ENCODE measurements at regions not wholly inside any gene's neighbourhood (a gene's known extent, or its start where the extent isn't known, plus 50 kb on each side); places are given as distances from the start of the nearest gene placed in this dataset.

DNA sequence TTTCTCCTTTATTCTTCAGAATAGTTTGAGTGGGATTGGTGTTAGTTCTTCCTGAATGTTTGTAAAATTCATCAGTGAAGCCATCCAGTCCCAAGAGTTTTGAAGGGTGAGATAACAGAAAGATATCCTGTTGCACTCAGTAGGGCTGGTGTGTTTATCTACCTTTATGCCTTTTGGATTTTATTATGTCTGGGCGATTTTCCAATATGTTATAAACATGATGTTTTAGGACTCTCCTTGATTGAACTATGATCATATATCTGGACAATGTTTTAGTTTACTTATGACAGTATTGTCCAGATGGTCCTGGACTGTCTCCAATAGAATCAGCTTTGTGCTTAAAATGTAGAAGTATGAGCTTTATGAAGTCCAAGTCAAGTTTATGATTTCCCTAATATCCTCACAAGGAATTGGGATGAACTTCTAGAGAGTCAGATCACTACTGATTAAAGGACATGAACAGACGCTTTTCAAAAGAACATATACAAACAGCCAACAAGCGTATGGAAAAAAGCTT, 77.6 kb upstream of the ITM2A start:
- H3K4me1 ChIP-seq: no peaks in the 10 kb centered on the region
- WGBS (ENCODE audit: missing lambda C conversion rate): 39% methylated on average over 3 of the region's 3 CpGs
- FAIRE-seq (no peak), DNase-seq (ENCODE audit: low read depth in 1 of 2, low spot score in 1 of 2) (no peak), ATAC-seq (no peak)
- H3K9me3 ChIP-seq: no peaks in the 10 kb centered on the region
- CTCF ChIA-PET: no interaction called here
- H3K27ac ChIP-seq: no peak overlapping the region
- TF ChIP-seq FOXS1 (CRISPR knock-in tag; IDR thresholded peaks at IDR 0.05) (no peak), MAFK (IDR thresholded peaks at IDR 0.05; ENCODE audit: partially characterized antibody) (no peak), RAD21 (conservative IDR thresholded peaks at IDR 0.05 in 1 of 2, IDR thresholded peaks at IDR 0.05 in 1 of 2) (no peak), ESRRA (IDR thresholded peaks at IDR 0.05; ENCODE audit: borderline replicate concordance, low read length) (no peak), ZSCAN20 (CRISPR knock-in tag; IDR thresholded peaks at IDR 0.05) (no peak), SMC3 (IDR thresholded peaks at IDR 0.05) (no peak), RARB (CRISPR knock-in tag; IDR thresholded peaks at IDR 0.05) (no peak), HDAC2 (IDR thresholded peaks at IDR 0.05) (no peak), POLR2AphosphoS2 (conservative IDR thresholded peaks at IDR 0.05; ENCODE audit: low read length) (no peak)
- TF ChIP-seq, protein P1, sequence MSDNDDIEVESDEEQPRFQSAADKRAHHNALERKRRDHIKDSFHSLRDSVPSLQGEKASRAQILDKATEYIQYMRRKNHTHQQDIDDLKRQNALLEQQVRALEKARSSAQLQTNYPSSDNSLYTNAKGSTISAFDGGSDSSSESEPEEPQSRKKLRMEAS (IDR thresholded peaks at IDR 0.05): no peak
- TF ChIP-seq, protein P2, sequence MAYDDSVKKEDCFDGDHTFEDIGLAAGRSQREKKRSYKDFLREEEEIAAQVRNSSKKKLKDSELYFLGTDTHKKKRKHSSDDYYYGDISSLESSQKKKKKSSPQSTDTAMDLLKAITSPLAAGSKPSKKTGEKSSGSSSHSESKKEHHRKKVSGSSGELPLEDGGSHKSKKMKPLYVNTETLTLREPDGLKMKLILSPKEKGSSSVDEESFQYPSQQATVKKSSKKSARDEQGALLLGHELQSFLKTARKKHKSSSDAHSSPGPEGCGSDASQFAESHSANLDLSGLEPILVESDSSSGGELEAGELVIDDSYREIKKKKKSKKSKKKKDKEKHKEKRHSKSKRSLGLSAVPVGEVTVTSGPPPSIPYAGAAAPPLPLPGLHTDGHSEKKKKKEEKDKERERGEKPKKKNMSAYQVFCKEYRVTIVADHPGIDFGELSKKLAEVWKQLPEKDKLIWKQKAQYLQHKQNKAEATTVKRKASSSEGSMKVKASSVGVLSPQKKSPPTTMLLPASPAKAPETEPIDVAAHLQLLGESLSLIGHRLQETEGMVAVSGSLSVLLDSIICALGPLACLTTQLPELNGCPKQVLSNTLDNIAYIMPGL (CRISPR knock-in tag; IDR thresholded peaks at IDR 0.05; ENCODE audit: borderline replicate concordance): no peak
- H3K4me3 ChIP-seq: no peak overlapping the region
- no peak overlapping the region for H3K4me2 ChIP-seq
- POLR2A ChIA-PET: no interaction called here

DNA sequence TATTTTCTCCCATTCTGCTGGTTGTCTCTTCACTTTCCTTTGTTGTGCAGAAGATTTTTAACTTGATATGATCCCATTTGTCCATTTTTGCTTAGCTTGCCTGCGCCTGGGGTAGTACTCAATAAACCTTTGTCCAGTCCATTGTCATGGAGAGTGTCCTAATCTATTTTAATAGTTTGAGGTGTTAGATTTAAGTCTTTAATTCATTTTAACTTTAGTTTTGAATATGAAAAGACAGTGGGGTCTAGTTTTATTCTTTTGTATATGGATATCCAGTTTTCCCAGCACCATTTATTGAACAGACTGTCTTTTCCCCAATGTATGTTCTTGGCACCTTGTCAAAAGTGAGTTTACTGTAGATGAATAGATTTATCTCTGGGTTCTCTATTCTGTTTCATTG, 76.0 kb upstream of the ITM2A start:
- Histone ChIP-seq H3K27ac (no peak overlapping the region), H3K4me3 (no peak overlapping the region), H3K4me2 (no peak overlapping the region), H3K4me1 (no peaks in the 10 kb centered on the region), H3K9me3 (no peaks in the 10 kb centered on the region)
- no peak for ATAC-seq
- POLR2A ChIA-PET: no interaction called here
- TF ChIP-seq, protein P1 (IDR thresholded peaks at IDR 0.05): no peak
- no peak for TF ChIP-seq ZNF302 (CRISPR knock-in tag; IDR thresholded peaks at IDR 0.05)
- TF ChIP-seq, protein P3, sequence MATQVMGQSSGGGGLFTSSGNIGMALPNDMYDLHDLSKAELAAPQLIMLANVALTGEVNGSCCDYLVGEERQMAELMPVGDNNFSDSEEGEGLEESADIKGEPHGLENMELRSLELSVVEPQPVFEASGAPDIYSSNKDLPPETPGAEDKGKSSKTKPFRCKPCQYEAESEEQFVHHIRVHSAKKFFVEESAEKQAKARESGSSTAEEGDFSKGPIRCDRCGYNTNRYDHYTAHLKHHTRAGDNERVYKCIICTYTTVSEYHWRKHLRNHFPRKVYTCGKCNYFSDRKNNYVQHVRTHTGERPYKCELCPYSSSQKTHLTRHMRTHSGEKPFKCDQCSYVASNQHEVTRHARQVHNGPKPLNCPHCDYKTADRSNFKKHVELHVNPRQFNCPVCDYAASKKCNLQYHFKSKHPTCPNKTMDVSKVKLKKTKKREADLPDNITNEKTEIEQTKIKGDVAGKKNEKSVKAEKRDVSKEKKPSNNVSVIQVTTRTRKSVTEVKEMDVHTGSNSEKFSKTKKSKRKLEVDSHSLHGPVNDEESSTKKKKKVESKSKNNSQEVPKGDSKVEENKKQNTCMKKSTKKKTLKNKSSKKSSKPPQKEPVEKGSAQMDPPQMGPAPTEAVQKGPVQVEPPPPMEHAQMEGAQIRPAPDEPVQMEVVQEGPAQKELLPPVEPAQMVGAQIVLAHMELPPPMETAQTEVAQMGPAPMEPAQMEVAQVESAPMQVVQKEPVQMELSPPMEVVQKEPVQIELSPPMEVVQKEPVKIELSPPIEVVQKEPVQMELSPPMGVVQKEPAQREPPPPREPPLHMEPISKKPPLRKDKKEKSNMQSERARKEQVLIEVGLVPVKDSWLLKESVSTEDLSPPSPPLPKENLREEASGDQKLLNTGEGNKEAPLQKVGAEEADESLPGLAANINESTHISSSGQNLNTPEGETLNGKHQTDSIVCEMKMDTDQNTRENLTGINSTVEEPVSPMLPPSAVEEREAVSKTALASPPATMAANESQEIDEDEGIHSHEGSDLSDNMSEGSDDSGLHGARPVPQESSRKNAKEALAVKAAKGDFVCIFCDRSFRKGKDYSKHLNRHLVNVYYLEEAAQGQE (IDR thresholded peaks at IDR 0.05): no peak
- TF ChIP-seq JUN (IDR thresholded peaks at IDR 0.05): no peak
- no peak for TF ChIP-seq EHMT2 (IDR thresholded peaks at IDR 0.05; ENCODE audit: low read depth)
- TF ChIP-seq ZC3H11A (IDR thresholded peaks at IDR 0.05): no peak
- no peak for TF ChIP-seq CBX2 (IDR thresholded peaks at IDR 0.05; ENCODE audit: borderline replicate concordance, low read depth)
- TF ChIP-seq RAD21 (conservative IDR thresholded peaks at IDR 0.05 in 1 of 2, IDR thresholded peaks at IDR 0.05 in 1 of 2): no peak
- TF ChIP-seq CEBPB (IDR thresholded peaks at IDR 0.05): no peak
- TF ChIP-seq NFE2L2 (conservative IDR thresholded peaks at IDR 0.05; ENCODE audit: low read length): no peak
- TF ChIP-seq, protein P4, sequence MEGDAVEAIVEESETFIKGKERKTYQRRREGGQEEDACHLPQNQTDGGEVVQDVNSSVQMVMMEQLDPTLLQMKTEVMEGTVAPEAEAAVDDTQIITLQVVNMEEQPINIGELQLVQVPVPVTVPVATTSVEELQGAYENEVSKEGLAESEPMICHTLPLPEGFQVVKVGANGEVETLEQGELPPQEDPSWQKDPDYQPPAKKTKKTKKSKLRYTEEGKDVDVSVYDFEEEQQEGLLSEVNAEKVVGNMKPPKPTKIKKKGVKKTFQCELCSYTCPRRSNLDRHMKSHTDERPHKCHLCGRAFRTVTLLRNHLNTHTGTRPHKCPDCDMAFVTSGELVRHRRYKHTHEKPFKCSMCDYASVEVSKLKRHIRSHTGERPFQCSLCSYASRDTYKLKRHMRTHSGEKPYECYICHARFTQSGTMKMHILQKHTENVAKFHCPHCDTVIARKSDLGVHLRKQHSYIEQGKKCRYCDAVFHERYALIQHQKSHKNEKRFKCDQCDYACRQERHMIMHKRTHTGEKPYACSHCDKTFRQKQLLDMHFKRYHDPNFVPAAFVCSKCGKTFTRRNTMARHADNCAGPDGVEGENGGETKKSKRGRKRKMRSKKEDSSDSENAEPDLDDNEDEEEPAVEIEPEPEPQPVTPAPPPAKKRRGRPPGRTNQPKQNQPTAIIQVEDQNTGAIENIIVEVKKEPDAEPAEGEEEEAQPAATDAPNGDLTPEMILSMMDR (IDR thresholded peaks at IDR 0.05): no peak
- TF ChIP-seq HDAC2 (IDR thresholded peaks at IDR 0.05): no peak
- no peak for TF ChIP-seq KDM1A (IDR thresholded peaks at IDR 0.05; ENCODE audit: low read depth)
- TF ChIP-seq HOXB13 (CRISPR knock-in tag; IDR thresholded peaks at IDR 0.05; ENCODE audit: low read depth): no peak
- no peak for TF ChIP-seq POLR2AphosphoS2 (conservative IDR thresholded peaks at IDR 0.05; ENCODE audit: low read length)
- TF ChIP-seq SMC3 (IDR thresholded peaks at IDR 0.05): no peak
- no peak for DNase-seq (ENCODE audit: low read depth in 1 of 2, low spot score in 1 of 2)
- WGBS (ENCODE audit: missing lambda C conversion rate): 5% methylated on average over 1 of the region's 1 CpG
- no peak for FAIRE-seq
- CTCF ChIA-PET: no interaction called here

Measured in A549 (cell line).